ENCODE measurements at regions not wholly inside any gene's neighbourhood (a gene's known extent, or its start where the extent isn't known, plus 50 kb on each side); places are given as distances from the start of the nearest gene placed in this dataset.

- no peak overlapping the region for H2AFZ ChIP-seq (ENCODE audit: low read depth, low read length)
Observed at GRCh38 chr9:115250621-115251032, 132.7 kb upstream of the TNC start.

GRCh38 chr9:115254287-115255180 is 136.6 kb upstream of the TNC start:
- Histone ChIP-seq H3K27me3 (ENCODE audit: low read depth, low read length) (no peaks in the 10 kb centered on the region), H3K36me3 (replicated peaks; ENCODE audit: low read depth, low read length) (no peaks in the 10 kb centered on the region), H3K9ac (ENCODE audit: low read length) (no peak overlapping the region), H2AFZ (ENCODE audit: low read depth, low read length) (no peak overlapping the region), H3K4me1 (ENCODE audit: low read length) (no peaks in the 10 kb centered on the region), H3K9me3 (ENCODE audit: insufficient read depth, low read length) (no peaks in the 10 kb centered on the region), H3K79me2 (ENCODE audit: low read length) (no peaks in the 10 kb centered on the region), H3K4me2 (ENCODE audit: low read length) (no peak overlapping the region), H3K4me3 (ENCODE audit: low read length) (no peak overlapping the region), H4K20me1 (ENCODE audit: insufficient read depth, low read length) (no peaks in the 10 kb centered on the region), H3K27ac (ENCODE audit: low read length) (no peak overlapping the region)
- TF ChIP-seq CTCF (IDR thresholded peaks at IDR 0.05; ENCODE audit: low read depth, low read length) (no peak), EZH2phosphoT487 (IDR thresholded peaks at IDR 0.05; ENCODE audit: low read depth) (no peak)

More at GRCh38 chr9:115250621-115251032, 132.7 kb upstream of the TNC start:
- no peak overlapping the region for H3K4me3 ChIP-seq (ENCODE audit: low read length)
- H4K20me1 ChIP-seq (ENCODE audit: insufficient read depth, low read length), result no peaks in the 10 kb centered on the region
- H3K79me2 ChIP-seq (ENCODE audit: low read length), result no peaks in the 10 kb centered on the region
- TF ChIP-seq CTCF (IDR thresholded peaks at IDR 0.05; ENCODE audit: low read depth, low read length) (no peak), EZH2phosphoT487 (IDR thresholded peaks at IDR 0.05; ENCODE audit: low read depth) (no peak)
- no peak overlapping the region for H3K4me2 ChIP-seq (ENCODE audit: low read length)
- peaks cover 8% of the 10 kb centered on the region; the same call in 1 of the 2 replicates for H3K4me1 ChIP-seq (ENCODE audit: low read length)
- H3K27me3 ChIP-seq (ENCODE audit: low read depth, low read length), result no peaks in the 10 kb centered on the region
- H3K9ac ChIP-seq (ENCODE audit: low read length), result no peak overlapping the region
- H3K27ac ChIP-seq (ENCODE audit: low read length), result no peak overlapping the region
- no peaks in the 10 kb centered on the region for H3K9me3 ChIP-seq (ENCODE audit: insufficient read depth, low read length)
- H3K36me3 ChIP-seq (replicated peaks; ENCODE audit: low read depth, low read length), result no peaks in the 10 kb centered on the region

- no peak overlapping the region for H3K4me2 ChIP-seq (ENCODE audit: low read length)
Observed at GRCh38 chr9:115261656-115262081, 143.7 kb upstream of the TNC start.

More at GRCh38 chr9:115261656-115262081, 143.7 kb upstream of the TNC start:
- no peaks in the 10 kb centered on the region for H3K9me3 ChIP-seq (ENCODE audit: insufficient read depth, low read length)
- no peaks in the 10 kb centered on the region for H4K20me1 ChIP-seq (ENCODE audit: insufficient read depth, low read length)
- H3K36me3 ChIP-seq (replicated peaks; ENCODE audit: low read depth, low read length), result no peaks in the 10 kb centered on the region
- H3K4me1 ChIP-seq (ENCODE audit: low read length), result no peaks in the 10 kb centered on the region
- no peaks in the 10 kb centered on the region for H3K79me2 ChIP-seq (ENCODE audit: low read length)
- no peak overlapping the region for H3K9ac ChIP-seq (ENCODE audit: low read length)
- peaks cover 5% of the 10 kb centered on the region; the same call in 1 of the 2 replicates for H3K27me3 ChIP-seq (ENCODE audit: low read depth, low read length)
- H2AFZ ChIP-seq (ENCODE audit: low read depth, low read length), result no peak overlapping the region
- no peak for TF ChIP-seq EZH2phosphoT487 (IDR thresholded peaks at IDR 0.05; ENCODE audit: low read depth)
- TF ChIP-seq CTCF (IDR thresholded peaks at IDR 0.05; ENCODE audit: low read depth, low read length), result no peak
- H3K27ac ChIP-seq (ENCODE audit: low read length), result no peak overlapping the region
- H3K4me3 ChIP-seq (ENCODE audit: low read length), result no peak overlapping the region

All from OCI-LY3 (cell line).